Limb (tissue), 2 donors: ENCODE measurements at regions not wholly inside any gene's neighbourhood (a gene's known extent, or its start where the extent isn't known, plus 50 kb on each side); places are given as distances from the start of the nearest gene placed in this dataset.
"Not testable (repeated sequence)": the region's sequence is repeated elsewhere in the genome, so short reads cannot be mapped to it uniquely, and the experiment has no call there.

Source experiments
- DNase-seq, 2 donors: peaks; one replicate each; pipeline ENCODE4 v3.0.0-alpha.2; 2016; ENCODE audit errors: extremely low spot score in 2 of 2

DNA sequence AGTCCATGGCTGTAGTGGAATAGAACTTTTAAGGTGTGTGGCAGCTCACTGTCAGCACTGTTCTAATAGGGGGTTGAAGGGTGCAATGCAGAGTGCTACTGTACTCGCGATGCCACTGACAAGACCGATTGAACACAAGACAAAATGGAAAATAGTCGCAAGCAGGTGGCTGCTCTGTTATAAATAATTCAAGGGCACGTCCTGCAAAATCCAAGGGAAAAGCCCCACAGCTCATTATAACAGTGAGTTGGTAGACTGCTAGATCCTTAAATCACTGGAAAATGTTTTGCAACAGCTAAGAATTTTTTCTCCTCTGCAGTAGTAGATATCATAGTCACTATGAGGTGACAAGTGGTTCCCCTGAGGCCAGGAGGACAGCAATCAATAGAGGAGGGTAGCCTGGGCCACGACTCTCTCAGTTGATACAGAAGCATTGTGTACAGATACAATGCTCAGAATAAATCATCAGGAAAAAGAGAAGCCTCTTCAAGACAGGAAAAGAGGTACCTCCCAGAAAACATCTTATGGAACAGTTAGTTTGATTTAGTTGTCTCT, 926.3 kb downstream of the TLE4 start:
- no peak for DNase-seq

DNA sequence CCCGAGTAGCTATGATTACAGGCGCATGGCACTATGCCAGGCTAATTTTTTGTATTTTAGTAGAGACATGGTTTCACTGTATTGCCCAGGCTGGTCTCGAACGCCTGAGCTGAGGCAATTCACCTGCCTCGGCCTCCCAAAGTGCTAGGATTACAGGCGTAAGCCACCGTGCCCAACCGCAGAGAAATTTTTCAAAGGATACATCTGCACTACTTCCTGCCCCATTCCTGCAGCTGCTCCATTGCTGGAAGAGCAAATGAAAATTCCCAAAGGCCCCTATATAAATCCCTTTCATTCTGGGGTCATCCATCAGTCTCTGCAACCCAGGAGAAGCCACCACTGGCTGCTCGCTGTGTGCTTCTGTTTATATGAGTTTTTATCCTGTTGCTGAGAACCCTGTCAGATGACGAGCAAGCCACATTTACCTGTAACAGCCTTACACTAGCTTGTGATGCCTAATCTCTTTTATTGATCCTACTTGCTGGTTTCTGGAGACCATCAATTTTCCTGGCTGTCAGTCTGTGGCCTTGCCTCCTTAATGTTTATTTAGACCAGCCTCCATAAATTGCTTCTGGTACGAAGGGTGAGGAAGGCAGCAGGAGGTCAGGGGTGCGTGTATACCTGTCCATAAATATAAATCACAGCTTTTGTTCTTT, 925.3 kb downstream of the TLE4 start:
- no peak for DNase-seq

DNA sequence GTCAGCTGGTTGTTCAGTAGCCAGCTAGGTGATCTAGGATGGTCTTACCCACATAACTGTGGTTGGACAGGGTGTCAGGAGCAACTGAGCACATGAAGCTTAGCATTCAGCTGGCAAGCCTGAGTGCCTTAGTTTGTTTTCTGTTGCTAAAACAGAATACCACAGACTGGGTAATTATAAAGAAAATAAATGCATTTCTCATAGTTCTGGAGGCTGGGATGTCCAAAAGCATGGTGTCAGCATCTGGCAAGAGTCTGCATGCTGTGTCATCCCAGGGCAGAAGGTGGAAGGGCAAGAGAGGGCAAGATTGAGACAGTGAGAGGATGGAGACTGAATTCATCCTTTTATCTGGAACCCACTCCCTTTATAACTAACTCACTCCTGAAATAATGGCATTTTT, 921.5 kb downstream of the TLE4 start:
- DNase-seq = no peak

DNA sequence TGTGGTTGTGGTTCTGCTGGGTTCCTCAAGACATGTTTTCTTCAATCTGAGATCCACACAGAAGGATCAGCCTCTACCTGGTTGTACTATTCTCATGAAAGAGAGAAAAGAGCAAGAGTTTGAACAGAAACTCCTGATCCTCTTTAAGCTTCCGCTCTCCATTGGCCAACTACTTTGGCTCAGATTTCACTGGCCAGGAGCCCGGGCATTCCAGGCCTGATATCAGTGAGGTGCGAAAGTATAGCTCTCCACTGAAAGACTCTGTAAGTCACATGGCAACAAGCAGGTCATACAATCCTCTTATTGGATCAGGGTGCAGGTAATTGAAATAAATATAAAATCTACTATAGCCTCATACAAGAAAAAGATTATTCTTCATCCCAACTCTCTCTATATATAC, 920.5 kb downstream of the TLE4 start:
- no peak for DNase-seq

DNA sequence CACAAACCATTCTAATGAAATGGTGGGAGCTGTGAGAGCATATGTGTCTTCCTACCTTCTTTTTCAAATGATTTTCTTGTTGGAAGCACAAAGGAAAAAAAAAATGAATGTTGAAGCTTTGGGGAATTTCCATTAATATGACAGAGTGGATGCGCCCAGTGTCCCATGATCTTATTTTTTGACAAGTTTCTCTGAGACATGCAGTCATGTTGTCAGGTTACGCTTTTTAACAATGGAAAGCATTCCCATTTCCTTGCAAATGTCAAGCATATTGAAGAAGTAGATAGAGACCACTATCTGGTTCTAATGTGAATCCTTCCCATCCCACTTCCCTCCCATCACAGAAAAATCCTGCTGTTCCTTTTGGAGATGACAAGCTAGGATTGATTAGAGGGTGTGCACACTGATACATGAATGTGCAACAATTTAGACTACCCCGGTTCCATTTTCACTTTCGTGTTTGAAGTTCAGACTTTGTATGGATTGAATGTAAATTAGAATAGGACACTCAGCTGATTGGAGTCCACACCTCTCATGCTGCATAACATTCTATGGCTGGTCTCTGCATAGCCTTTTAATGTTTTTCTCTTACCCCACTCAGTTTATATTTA, 919.4 kb downstream of the TLE4 start:
- DNase-seq = no peak

DNA sequence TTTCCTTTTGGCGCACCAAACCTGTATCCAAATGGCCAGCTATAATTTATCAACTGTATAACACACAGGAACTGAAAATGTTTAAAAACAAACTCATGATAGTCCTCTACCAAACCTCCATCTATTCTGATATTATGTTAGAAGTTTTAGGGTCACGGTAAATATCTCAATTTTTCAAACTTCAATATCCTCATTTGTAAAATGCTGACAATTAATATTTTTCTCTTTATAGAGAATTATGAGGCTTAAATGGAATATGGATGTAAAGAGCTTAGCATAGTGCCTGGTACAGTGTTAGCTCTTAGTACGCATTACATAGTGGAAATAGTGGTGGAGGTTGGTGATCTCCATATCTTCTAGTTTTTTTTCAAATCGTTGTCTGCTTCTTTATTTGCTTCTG, 917.6 kb downstream of the TLE4 start:
- no peak for DNase-seq

DNA sequence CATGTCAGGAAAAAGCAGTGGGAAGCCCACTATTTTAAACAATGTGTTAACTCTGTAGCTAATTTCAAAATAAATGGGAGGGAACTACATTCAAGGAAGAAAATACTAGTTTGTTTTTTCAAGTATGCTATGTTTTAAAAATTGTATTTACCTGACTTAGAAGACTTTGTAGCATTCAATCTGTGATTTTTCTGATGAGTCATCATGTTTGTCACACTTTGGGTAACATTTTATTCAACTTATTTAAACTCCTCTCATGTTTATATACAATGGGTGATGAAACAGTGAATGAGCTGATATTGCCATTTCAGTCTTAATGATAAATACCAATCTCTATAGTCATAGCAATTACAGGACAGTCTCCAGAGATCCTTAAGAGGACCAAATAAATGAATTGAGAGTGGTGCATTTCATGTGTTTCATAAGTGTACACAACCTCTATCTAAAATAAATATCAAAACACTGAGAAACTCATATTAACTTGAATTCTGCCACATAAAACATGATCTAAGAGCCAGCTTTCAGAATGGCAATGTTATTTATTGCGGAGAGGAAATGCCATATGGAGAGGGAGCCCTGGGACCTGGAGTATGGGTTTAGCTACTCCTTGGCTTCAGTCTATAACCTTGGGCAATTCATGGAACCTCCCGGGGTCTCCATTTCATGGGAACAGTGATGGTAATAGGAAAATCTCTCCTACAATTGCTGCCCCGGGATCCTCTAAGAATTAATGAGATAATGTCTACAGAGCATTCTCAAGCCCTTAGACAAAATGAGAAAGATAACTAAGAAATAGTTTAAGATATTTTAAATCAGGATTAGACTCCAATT, 913.9 kb downstream of the TLE4 start:
- no peak for DNase-seq

DNA sequence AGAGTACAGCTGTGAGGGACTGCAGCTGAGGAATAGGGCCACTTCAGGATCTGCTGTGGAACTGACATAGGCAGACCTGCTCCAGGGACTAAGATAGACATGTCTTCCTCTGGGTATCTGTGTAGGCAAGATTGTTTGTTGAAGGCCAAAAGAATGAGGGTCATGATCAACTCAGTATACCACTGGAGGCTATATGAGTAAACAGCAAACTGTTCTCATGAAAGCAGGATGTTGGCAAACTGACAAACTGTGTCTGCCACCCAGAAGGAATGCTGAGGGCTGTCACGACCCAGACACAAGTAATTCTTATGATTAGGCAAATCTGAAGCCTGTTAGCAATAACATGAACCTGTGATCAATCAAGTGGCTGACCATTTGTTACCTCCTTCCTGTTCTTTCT, 910.5 kb downstream of the TLE4 start:
- not testable (repeated sequence) for DNase-seq

DNA sequence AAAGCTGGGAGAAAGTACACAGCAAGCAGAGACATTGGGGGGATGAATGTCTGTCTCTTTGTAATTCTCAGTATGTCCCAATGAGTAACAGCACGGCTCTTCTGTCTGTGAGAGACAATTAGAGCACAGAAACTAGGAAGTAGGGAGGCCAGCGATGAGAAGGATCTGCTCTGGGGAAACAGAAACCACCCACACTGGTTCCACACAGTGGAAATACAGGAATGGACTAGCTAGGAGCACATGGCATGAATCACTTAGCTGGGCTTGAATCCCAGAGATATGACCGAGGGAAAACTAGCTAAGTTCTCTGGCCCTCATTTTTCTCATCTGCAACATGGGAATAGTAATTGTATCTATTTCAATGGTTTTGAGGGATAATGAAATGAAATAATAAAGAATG, 895.9 kb downstream of the TLE4 start:
- no peak for DNase-seq

DNA sequence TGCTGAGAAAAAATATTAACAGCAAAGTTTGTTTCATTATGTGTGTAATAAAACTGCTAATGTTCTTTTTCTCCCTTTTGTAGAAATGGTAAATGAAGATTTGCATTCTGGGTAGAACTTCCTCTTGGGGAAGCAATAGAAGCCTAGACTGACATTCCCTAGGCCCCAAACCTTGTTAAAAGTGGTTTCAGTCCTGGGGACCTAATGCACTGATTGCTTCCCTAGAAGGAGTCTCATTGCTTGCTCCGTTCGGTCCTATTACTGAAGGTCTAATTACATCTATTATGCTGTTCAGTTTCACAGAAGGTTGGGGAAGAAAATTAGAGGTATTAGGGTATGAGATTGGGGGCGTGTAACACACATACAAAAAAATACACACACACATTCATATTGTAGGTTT, 893.8 kb downstream of the TLE4 start:
- no peak for DNase-seq

DNA sequence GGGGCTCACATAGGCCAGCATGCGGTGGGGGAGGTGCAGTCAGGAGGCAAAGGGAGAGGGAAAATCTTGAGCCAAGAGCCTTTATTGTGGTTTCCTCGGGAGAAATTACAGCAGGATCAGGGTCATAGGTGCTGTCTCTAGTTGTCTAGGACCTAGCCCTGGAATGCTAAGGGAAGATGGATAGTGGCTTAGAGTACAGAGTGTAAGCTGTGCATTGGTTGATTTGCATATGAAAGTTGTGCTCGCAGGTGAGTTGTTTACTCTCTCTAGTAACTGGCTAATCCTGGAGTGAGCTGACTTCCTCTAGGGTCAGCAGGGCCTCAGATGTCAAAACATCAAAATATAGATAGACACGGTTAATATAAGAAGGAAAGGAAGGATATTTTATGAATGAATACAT, 877.7 kb downstream of the TLE4 start:
- DNase-seq = no peak

DNA sequence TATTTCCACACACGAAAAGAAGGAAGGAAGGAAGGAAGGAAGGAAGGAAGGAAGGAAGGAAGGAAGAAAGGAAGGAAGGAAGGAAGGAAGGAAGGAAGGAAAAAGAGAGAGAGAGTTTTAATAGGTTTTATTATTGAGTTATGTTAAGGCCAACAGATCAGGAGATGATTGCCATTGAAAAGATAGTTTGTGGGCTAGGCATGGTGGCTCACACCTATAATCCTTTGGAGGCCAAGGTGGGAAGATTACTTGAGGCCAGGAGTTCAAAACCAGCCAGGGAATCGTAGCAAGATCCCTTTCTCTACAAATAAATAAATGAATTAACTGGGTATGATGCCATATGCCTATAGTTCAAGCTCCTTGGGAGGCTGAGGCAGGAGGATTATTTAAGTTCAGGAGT, 877.2 kb downstream of the TLE4 start:
- DNase-seq = no peak

DNA sequence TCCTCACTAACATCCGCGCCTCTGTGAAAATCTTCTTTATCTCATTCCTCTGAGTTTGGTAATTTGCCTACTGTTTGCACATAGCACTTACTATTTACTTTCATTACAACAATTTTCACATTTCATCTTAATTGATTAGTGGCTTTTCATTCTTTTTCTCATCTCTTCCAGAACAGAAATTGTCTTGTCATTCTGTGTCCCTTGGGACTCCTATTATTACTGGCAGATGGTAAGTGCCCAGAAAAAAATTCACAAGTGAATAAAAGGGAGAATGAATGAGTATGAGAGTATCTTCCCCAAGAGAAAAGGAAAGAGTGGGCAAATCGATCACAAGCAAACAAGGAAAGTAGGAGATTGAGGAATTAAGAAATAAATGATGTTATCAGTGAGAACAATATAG, 876.1 kb downstream of the TLE4 start:
- DNase-seq = no peak

DNA sequence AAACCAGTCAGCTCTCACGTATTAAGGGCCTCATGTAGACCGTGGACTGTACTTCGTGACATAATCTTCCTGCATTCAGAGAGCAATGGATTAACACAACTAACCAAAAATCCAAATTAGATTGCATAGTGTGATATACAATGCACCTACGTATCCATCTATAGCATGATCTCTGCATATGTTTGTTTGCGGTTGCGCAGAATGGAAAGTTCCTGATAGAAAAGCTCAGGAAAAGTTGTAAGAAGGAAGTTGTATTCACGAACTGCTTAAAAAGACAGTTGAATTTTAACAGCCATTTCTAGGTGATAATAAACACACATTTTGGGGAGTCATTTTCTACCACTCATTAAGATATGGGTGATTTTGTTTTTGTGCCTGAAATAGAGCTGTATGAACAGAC, 869.0 kb downstream of the TLE4 start:
- no peak for DNase-seq

DNA sequence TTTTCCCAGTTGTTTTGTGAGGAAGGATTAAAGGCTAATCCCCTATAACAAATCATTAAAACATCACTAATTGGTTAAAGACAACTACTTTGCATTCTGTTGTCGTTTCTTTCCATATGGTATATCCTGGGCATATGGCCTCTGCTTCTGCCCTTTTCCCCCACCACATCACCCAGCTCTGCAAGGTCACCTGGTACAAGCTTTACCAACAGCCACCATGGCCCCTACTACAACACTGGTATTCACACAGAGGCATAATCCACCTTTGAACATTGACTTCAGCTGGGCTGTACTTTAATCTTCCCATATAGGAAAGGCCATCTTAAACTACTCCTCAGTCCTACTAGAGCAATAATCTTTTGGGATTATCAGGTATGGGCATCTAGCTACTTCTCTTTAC, 866.1 kb downstream of the TLE4 start:
- no peak for DNase-seq

DNA sequence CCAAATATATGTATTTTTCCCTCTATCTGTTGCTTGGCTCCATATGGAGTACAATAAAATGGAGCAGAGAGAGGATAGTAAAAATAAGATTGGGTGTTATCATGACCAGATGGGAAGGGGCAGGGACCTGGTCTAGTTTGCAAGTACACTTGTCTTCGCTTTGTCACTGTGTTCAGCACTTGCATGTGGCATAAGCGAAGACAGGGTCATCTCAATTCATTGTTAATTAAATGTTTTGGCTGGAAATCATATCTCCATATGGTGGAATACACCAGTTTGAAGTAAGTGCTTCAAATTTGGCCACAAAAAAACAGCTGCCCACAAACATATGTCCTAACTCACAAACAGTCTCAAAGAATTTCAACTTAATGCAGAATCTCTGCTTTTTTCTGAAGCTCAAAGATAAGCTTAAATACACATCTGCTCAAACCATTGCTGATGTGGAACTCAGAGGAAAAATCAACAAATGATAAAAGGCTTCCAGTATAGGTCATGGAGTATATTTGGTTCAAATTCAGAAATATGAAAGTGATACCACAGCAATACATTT, 865.4 kb downstream of the TLE4 start:
- no peak for DNase-seq

DNA sequence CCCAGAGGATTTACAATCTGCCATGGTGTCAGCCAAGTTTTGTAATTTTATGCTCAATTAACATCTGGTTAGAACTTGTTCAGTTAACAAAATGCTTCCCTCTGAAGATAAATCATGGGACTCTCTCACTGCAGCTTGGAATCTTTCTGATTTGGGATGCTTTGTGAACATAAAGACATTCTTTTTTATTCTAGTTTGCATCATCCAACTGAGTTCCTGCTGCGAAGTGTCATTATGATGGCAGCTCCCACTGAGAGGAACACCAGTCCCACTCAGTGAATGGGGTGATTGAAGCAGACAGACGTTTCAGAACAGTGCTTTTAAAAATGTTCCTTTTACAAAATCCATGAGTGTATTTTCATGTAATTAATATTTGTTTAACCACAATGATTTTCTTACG, 863.8 kb downstream of the TLE4 start:
- DNase-seq = no peak

DNA sequence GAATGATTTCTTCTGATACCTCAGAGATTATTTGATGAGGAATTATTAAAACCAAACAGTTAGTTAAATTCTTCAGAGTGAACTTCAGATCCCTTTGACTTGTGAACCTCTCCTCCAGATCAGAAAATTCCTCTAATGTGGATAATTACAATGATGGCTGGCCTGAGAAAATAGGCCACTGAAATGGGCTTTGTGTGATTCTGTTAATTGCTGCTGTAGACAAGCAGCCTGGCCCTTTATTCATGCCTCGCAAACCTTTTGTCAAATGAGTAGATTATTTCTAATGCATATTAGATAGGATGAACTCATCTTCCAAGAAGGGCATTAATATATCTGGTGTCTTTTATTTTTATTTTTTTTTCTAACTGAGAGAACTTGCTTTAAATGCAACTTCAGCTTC, 855.2 kb downstream of the TLE4 start:
- DNase-seq = no peak

DNA sequence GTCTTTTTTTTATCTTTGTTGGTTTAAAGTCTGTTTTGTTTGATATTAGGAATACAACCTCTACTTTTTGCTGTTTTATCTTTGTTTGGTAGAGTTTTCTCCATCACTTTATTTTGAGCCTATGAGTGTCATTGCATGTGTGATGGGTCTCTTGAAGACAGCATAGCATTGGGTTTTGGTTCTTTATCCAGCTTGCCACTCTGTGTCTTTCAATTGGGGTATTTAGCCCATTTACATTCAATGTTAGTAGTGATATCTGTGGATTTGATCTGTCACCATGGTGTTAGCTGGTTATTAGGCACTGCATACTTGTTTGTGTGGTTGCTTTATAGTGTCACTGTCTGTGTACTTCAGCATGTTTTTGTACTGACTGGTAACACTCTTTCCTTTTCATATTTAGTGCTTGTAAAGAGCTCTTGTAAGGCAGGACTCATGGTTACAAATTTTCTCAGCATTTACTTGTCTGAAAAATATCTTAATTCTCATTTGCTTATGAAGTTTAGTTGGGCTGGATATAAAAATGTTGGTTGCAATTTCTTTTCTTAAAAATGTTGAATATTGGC, 845.5 kb downstream of the TLE4 start:
- DNase-seq = no peak

DNA sequence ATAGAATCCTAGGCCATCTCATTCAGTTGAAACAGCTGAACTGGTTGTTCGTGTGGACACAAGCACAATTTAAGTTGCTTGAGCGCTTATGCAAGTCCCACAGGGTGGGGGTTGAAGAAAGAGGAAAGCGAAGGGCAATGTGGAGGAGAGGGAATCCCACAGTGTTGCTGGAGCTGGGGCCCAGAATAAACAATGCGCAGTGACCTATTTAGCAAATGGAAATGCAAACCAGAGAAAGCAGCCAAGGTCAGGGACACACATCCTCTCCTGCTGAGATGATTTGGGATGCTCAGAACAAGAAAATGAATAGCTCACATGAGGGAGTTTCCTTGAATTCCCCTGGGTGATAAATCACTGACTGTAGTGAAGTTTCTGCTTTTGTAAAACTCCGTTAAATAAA, 838.3 kb downstream of the TLE4 start:
- peak; percentile 32 to 35 for DNase-seq

DNA sequence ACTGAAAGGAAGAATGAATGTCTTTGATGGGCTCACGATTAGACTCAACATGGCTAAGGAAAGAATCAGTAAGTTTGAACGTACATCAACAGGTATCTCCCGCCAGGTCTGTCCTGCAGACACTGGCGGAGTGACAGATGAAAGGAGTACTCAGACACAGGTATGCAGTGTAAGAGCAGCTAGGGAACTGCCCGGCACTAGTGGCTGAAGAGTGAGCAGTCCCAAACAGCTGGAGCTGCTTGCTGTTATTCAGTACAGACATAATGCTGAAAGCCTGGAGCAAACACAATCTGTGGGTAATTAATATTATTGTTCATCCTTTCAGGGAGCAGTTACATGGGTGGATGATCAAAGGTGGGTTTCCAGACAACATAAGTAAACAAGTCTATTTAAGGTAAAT, 835.5 kb downstream of the TLE4 start:
- DNase-seq = no peak

DNA sequence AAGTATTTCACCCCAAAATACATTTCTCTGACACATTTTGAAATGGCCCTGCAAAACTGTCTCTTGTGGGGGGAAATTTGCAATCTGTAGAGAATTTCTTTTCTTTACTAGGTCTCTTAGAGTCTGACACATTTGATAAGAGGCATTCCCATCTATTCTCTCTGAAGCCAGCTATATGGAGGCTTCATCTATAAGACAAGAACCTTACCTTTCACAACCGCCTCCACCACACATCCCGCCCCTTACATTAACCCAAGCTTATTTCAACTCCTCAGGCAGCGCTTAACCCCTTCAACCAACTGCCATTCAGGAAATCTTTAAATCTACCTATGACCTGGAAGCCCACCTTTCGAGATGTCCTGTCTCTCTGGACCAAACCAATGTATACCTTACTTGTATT, 829.5 kb downstream of the TLE4 start:
- DNase-seq = no peak
